GM21447 (cell line): ENCODE measurements at regions not wholly inside any gene's neighbourhood (a gene's known extent, or its start where the extent isn't known, plus 50 kb on each side); places are given as distances from the start of the nearest gene placed in this dataset.

ENCODE experiments used
- ATAC-seq: cut with Tn5 transposase; IDR thresholded peaks from one replicate; pipeline ENCODE4 v1.9.1; 2021; ENCODE audit not compliant: unreplicated experiment

GRCh38 chr18:8458546-8459215 is 150.6 kb upstream of the RAB12 start:
- no peak for ATAC-seq

- ATAC-seq: no peak
These were observed 148.5 kb upstream of the RAB12 start for GRCh38 chr18:8460748-8461147.

GRCh38 chr18:8461544-8461943 is 147.7 kb upstream of the RAB12 start:
- ATAC-seq: no peak

GRCh38 chr18:8462651-8463185 is 146.5 kb upstream of the RAB12 start:
- ATAC-seq: no peak

GRCh38 chr18:8463791-8464190 is 145.4 kb upstream of the RAB12 start:
- ATAC-seq: no peak

- ATAC-seq: no peak
These were observed 141.0 kb upstream of the RAB12 start for GRCh38 chr18:8468191-8468590.

GRCh38 chr18:8468921-8469335 is 140.3 kb upstream of the RAB12 start:
- no peak for ATAC-seq

- no peak for ATAC-seq
These were observed 139.6 kb upstream of the RAB12 start for GRCh38 chr18:8469544-8470130.

- no peak for ATAC-seq
These were observed 137.9 kb upstream of the RAB12 start for GRCh38 chr18:8471372-8471771.

GRCh38 chr18:8474661-8475060 is 134.6 kb upstream of the RAB12 start:
- no peak for ATAC-seq

- ATAC-seq: no peak
These were observed 131.6 kb upstream of the RAB12 start for GRCh38 chr18:8477615-8478014.

- ATAC-seq: peak; percentile 75
These were observed 130.9 kb upstream of the RAB12 start for GRCh38 chr18:8478166-8478967.

GRCh38 chr18:8478968-8479370 is 130.3 kb upstream of the RAB12 start:
- no peak for ATAC-seq

- no peak for ATAC-seq
These were observed 129.4 kb upstream of the RAB12 start for GRCh38 chr18:8479789-8480188.

GRCh38 chr18:8480506-8481328 is 128.5 kb upstream of the RAB12 start:
- ATAC-seq: no peak

- no peak for ATAC-seq
These were observed 124.3 kb upstream of the RAB12 start for GRCh38 chr18:8484951-8485350.

- ATAC-seq: no peak
These were observed 119.5 kb upstream of the RAB12 start for GRCh38 chr18:8489761-8490160.

- ATAC-seq: no peak
These were observed 117.7 kb upstream of the RAB12 start for GRCh38 chr18:8491516-8491915.

- no peak for ATAC-seq
These were observed 116.1 kb upstream of the RAB12 start for GRCh38 chr18:8493141-8493540.

- no peak for ATAC-seq
These were observed 113.1 kb upstream of the RAB12 start for GRCh38 chr18:8496186-8496585.

- ATAC-seq: no peak
These were observed 110.3 kb upstream of the RAB12 start for GRCh38 chr18:8498905-8499304.
